K562 (cell line): ENCODE measurements at regions not wholly inside any gene's neighbourhood (a gene's known extent, or its start where the extent isn't known, plus 50 kb on each side); places are given as distances from the start of the nearest gene placed in this dataset.

Experiments used
- ATAC-seq: fragments of 200-7000 bp; cut with Tn5 transposase; 3 replicates; pipeline ENCODE4 v1.9.1; 2020; ENCODE audit warnings: moderate library complexity
- BruUV-seq: library from RNA; stranded (reverse); fragments of 400-500 nt; replicated peaks from 2 replicates; lab custom pipeline; 2021; lab: Mats Ljungman, UMichigan
- CTCF ChIA-PET: fragments of 300-600 bp; formaldehyde crosslinking; extraction: SDS; loops from one replicate; lab custom pipeline; 2021; ENCODE audit warnings: low intra/inter-chr PET ratio; lab: Yijun Ruan, JAX
- POLR2A ChIA-PET: fragments of 300-600, 350-650 bp; sonication (Branson Sonifier 250); formaldehyde crosslinking; extraction: SDS; loops from one replicate; lab custom pipeline; 2021; ENCODE audit warnings: antibody characterized with exemption, inconsistent platforms; lab: Yijun Ruan, JAX
- DNase-seq, 4 experiments: peaks; one replicate each; pipeline versions ENCODE4 v3.0.0 to v3.0.0-alpha.2; 2011 to 2018; ENCODE audit warnings: low spot score in 3 of 4, mixed read lengths in 3 of 4; ENCODE audit errors: extremely low read depth in 1 of 4
- FAIRE-seq: peaks from 2 replicates; lab custom pipeline; 2011; peaks lifted over from hg19 to GRCh38; lab: Jason Lieb, UNC
- H2AFZ ChIP-seq: 2 replicates; pipeline ENCODE4 v1.6.0; 2011; ENCODE audit warnings: low read depth, low read length, control low read depth, inconsistent platforms
- H3K27ac ChIP-seq: fragments of 200-600 bp; 3 replicates; pipeline ENCODE4 v1.8.0; 2011; ENCODE audit warnings: low read depth, mild to moderate bottlenecking, control low read depth, inconsistent platforms, low read length, moderate library complexity, mixed read lengths; ENCODE audit errors: extremely low read depth
- H3K27me3 ChIP-seq, 2 experiments: fragments of 300-600 bp in 1 of 2; 2 replicates in 1 of 2; 3 replicates in 1 of 2; pipeline versions ENCODE4 v1.6.0 to v1.8.0; 2011; ENCODE audit warnings: inconsistent platforms in 2 of 2, low read length in 2 of 2, mild to moderate bottlenecking in 1 of 2, mixed read lengths in 1 of 2, moderate library complexity in 1 of 2; ENCODE audit not compliant: control insufficient read depth in 2 of 2, insufficient read depth in 2 of 2
- H3K36me3 ChIP-seq: fragments of 300-600 bp; 3 replicates; pipeline ENCODE4 v1.8.0; 2011; ENCODE audit warnings: mild to moderate bottlenecking, low read length, inconsistent platforms; ENCODE audit not compliant: control insufficient read depth, insufficient read depth
- H3K4me1 ChIP-seq, 2 experiments: fragments of 200-600 bp in 1 of 2; replicated peaks in 1 of 2; 2 replicates in 1 of 2; 3 replicates in 1 of 2; pipeline versions ENCODE4 v1.5.1 to v1.8.0; 2011; ENCODE audit warnings: inconsistent platforms in 2 of 2, low read length in 2 of 2, mild to moderate bottlenecking in 1 of 2, mixed read lengths in 1 of 2, moderate library complexity in 1 of 2; ENCODE audit not compliant: control insufficient read depth in 2 of 2, insufficient read depth in 2 of 2
- H3K4me2 ChIP-seq: 2 replicates; pipeline ENCODE4 v1.6.1; 2011; ENCODE audit warnings: low read length, control low read depth, inconsistent platforms, mixed read lengths; ENCODE audit not compliant: insufficient read depth
- H3K4me3 ChIP-seq: fragments of 200-600 bp; sonication (generic), shearing (Covaris generic); 2 replicates; pipeline ENCODE4 v1.5.1; 2016; ENCODE audit warnings: control low read depth, inconsistent platforms
- H3K79me2 ChIP-seq: fragments of 200-600 bp; 3 replicates; pipeline ENCODE4 v1.8.0; 2011; ENCODE audit warnings: low read length, inconsistent platforms; ENCODE audit not compliant: control insufficient read depth, insufficient read depth
- H3K9ac ChIP-seq, 2 experiments: 2 replicates each; pipeline versions ENCODE4 v1.6.0 to v1.6.1; 2011; ENCODE audit warnings: low read depth in 2 of 2, low read length in 2 of 2, control low read depth in 1 of 2, inconsistent platforms in 1 of 2, mild to moderate bottlenecking in 1 of 2, mixed read lengths in 1 of 2; ENCODE audit not compliant: insufficient read depth in 1 of 2
- H3K9me1 ChIP-seq: one replicate; pipeline ENCODE4 v1.6.0; 2011; ENCODE audit warnings: inconsistent platforms, mild to moderate bottlenecking, low read length, moderate library complexity; ENCODE audit not compliant: control insufficient read depth, insufficient read depth
- H3K9me3 ChIP-seq: replicated peaks from 2 replicates; pipeline ENCODE4 v1.5.1; 2011; ENCODE audit warnings: low read depth, low read length, inconsistent platforms; ENCODE audit not compliant: control insufficient read depth, insufficient read depth
- H4K20me1 ChIP-seq: replicated peaks from 2 replicates; pipeline ENCODE4 v1.6.1; 2011; ENCODE audit warnings: low read length, inconsistent platforms, mixed read lengths; ENCODE audit not compliant: control insufficient read depth, insufficient read depth
- HMG20A ChIP-seq: fragments of 450-650 bp; formaldehyde crosslinking; conservative IDR thresholded peaks from 2 replicates; pipeline ENCODE4 v1.4.0; 2020; ENCODE audit warnings: mild to moderate bottlenecking, mixed read lengths
- ZNF212 ChIP-seq: fragments of 450-650 bp; formaldehyde crosslinking; IDR thresholded peaks from 2 replicates; pipeline ENCODE4 v1.4.0; 2020; ENCODE audit warnings: mild to moderate bottlenecking
- WGBS: fragments of 100-300 bp; shearing (Covaris generic); methylation state at CpG from one replicate; pipeline ENCODE4 v1.1.6; 2016; ENCODE audit warnings: low coverage, mixed read lengths; ENCODE audit not compliant: insufficient coverage; ENCODE audit errors: missing lambda C conversion rate; 5-methylcytosine and 5-hydroxymethylcytosine counted together
- in situ Hi-C: fragments of 300-500 bp; cut with MboI; formaldehyde crosslinking; loops from 4 replicates; pipeline ENCODE4 v1.15.0; 2018; ENCODE audit warnings: inconsistent platforms, mixed read lengths
- intact Hi-C: fragments of 100-400 bp; cut with micrococcal nuclease; formaldehyde crosslinking; loops from 2 replicates; pipeline ENCODE4 v1.14.2; 2022
- TF ChIP-seq, protein P1 (sequence below): sonication (generic); formaldehyde crosslinking; IDR thresholded peaks from 2 replicates; pipeline ENCODE4 v1.8.1; 2023; ENCODE audit warnings: mild to moderate bottlenecking, missing genetic modification reagents
- TF ChIP-seq, protein P2 (sequence below): fragments of 450-650 bp; IDR thresholded peaks from 2 replicates; pipeline ENCODE4 v1.6.1; 2016; ENCODE audit warnings: low read depth

DNA sequence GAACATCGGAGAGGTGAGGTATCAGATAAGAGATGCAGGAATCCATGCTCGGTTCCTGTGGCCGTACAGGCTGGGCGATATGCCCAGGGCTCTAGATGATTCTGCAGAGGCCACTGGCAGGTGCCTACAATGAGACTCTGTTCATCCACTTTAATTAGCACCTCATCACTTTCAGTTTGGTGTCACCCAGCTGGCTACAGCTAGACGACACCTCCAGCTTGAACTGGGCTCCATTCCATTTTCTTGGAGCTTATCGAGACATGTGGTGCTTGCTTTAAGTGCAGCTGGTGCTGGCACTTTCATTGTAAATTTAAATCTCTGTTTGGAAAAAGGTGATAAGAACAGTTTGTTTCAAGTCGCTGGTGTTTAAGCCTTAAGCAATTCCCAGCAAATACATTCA, 322.5 kb upstream of the ADGRL2 start:
- Histone ChIP-seq H3K9ac (no peak overlapping the region), H3K27ac (no peak overlapping the region), H3K9me3 (no peaks in the 10 kb centered on the region), H3K4me3 (no peak overlapping the region), H3K4me1 (no peaks in the 10 kb centered on the region), H3K36me3 (no peaks in the 10 kb centered on the region), H4K20me1 (no peaks in the 10 kb centered on the region), H2AFZ (no peak overlapping the region), H3K9me1 (no peaks in the 10 kb centered on the region), H3K79me2 (no peaks in the 10 kb centered on the region), H3K27me3 (no peaks in the 10 kb centered on the region), H3K4me2 (no peak overlapping the region)
- ATAC-seq: no peak
- ChIA-PET POLR2A (no interaction called here), CTCF (no interaction called here)
- intact Hi-C loops (no loop called here), in situ Hi-C loops (no loop called here)
- FAIRE-seq: no peak
- BruUV-seq: no TSS peak
- WGBS: 2% methylated on average over 6 of the region's 7 CpGs
- DNase-seq: no peak
- TF ChIP-seq HMG20A (CRISPR knock-in tag) (no peak), ZNF212 (CRISPR knock-in tag) (no peak)
- TF ChIP-seq, protein P1, sequence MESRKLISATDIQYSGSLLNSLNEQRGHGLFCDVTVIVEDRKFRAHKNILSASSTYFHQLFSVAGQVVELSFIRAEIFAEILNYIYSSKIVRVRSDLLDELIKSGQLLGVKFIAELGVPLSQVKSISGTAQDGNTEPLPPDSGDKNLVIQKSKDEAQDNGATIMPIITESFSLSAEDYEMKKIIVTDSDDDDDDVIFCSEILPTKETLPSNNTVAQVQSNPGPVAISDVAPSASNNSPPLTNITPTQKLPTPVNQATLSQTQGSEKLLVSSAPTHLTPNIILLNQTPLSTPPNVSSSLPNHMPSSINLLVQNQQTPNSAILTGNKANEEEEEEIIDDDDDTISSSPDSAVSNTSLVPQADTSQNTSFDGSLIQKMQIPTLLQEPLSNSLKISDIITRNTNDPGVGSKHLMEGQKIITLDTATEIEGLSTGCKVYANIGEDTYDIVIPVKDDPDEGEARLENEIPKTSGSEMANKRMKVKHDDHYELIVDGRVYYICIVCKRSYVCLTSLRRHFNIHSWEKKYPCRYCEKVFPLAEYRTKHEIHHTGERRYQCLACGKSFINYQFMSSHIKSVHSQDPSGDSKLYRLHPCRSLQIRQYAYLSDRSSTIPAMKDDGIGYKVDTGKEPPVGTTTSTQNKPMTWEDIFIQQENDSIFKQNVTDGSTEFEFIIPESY (CRISPR knock-in tag): no peak
- TF ChIP-seq, protein P2, sequence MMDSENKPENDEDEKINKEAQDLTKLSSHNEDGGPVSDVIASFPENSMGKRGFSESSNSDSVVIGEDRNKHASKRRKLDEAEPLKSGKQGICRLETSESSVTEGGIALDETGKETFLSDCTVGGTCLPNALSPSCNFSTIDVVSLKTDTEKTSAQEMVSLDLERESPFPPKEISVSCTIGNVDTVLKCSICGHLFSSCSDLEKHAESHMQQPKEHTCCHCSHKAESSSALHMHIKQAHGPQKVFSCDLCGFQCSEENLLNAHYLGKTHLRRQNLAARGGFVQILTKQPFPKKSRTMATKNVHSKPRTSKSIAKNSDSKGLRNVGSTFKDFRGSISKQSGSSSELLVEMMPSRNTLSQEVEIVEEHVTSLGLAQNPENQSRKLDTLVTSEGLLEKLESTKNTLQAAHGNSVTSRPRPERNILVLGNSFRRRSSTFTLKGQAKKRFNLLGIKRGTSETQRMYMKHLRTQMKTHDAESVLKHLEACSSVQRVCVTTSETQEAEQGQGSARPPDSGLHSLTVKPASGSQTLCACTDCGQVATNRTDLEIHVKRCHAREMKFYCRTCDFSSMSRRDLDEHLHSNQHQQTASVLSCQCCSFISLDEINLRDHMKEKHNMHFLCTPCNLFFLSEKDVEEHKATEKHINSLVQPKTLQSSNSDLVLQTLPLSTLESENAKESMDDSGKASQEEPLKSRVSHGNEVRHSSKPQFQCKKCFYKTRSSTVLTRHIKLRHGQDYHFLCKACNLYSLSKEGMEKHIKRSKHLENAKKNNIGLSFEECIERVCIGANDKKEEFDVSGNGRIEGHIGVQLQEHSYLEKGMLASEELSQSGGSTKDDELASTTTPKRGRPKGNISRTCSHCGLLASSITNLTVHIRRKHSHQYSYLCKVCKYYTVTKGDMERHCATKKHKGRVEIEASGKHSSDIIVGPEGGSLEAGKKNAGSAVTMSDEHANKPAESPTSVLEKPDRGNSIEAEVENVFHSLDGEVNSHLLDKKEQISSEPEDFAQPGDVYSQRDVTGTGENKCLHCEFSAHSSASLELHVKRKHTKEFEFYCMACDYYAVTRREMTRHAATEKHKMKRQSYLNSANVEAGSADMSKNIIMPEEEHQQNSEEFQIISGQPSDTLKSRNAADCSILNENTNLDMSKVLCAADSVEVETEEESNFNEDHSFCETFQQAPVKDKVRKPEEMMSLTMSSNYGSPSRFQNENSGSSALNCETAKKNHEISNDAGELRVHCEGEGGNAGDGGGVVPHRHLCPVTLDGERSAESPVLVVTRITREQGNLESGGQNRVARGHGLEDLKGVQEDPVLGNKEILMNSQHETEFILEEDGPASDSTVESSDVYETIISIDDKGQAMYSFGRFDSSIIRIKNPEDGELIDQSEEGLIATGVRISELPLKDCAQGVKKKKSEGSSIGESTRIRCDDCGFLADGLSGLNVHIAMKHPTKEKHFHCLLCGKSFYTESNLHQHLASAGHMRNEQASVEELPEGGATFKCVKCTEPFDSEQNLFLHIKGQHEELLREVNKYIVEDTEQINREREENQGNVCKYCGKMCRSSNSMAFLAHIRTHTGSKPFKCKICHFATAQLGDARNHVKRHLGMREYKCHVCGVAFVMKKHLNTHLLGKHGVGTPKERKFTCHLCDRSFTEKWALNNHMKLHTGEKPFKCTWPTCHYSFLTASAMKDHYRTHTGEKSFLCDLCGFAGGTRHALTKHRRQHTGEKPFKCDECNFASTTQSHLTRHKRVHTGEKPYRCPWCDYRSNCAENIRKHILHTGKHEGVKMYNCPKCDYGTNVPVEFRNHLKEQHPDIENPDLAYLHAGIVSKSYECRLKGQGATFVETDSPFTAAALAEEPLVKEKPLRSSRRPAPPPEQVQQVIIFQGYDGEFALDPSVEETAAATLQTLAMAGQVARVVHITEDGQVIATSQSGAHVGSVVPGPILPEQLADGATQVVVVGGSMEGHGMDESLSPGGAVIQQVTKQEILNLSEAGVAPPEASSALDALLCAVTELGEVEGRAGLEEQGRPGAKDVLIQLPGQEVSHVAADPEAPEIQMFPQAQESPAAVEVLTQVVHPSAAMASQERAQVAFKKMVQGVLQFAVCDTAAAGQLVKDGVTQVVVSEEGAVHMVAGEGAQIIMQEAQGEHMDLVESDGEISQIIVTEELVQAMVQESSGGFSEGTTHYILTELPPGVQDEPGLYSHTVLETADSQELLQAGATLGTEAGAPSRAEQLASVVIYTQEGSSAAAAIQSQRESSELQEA: no peak
